ENCODE measurements at regions not wholly inside any gene's neighbourhood (a gene's known extent, or its start where the extent isn't known, plus 50 kb on each side); places are given as distances from the start of the nearest gene placed in this dataset.

DNA sequence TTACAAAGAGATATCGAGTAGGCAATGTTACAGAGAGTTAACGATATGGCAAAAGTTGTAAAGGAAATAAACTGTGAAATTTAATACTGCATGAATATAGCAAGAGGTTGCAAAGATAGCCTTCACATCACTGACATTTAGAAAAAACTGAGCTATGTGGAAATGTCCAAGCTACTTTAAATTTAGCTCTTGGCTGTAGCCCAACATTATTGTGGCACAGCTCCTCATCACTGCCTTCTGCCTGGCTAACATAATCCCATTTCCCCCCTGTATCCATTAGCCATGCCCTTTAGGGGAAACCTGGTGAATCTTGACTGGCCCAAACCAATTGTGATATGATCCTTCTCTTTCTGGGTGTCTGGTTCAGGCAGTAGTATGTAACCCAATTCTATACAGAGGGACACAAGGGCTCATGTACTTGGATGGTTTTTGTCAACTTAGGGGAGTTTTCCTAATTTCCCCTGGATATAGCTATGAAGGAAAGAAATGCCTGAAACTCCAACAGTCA lies 115.4 kb downstream of the PFDN4 start:
- intact Hi-C loops (cut with micrococcal nuclease; ENCODE audit: unreplicated experiment): no loop called here
- no peak for DNase-seq (ENCODE audit: low spot score)
- ATAC-seq: no peak
- in situ Hi-C loops (cut with HindIII; ENCODE audit: extremely low pct_ligation_motif_present, low pct_unique_long_range_greater_than_20kb): no loop called here
- CTCF ChIA-PET (ENCODE audit: low intra/inter-chr PET ratio, low total read pairs): no interaction called here
- Histone ChIP-seq H3K27me3 (ENCODE audit: control insufficient read depth in 1 of 2, insufficient read depth in 2 of 2, low read length in 2 of 2) (no peaks in the 10 kb centered on the region), H3K9me3 (ENCODE audit: low read length) (no peaks in the 10 kb centered on the region), H3K27ac (ENCODE audit: extremely low read length, insufficient read depth, low read length) (no peak overlapping the region), H3K4me3 (replicated peaks in 1 of 3; ENCODE audit: insufficient read depth in 1 of 3, low read depth in 2 of 3, low read length in 3 of 3) (no peak overlapping the region), H3K36me3 (replicated peaks in 1 of 2; ENCODE audit: control insufficient read depth in 1 of 2, insufficient read depth in 2 of 2, low read length in 2 of 2) (no peaks in the 10 kb centered on the region), H3K79me2 (ENCODE audit: insufficient read depth, low read length) (no peaks in the 10 kb centered on the region), H2AFZ (ENCODE audit: low read length) (no peak overlapping the region), H3K4me1 (ENCODE audit: insufficient read depth, low read length) (no peaks in the 10 kb centered on the region), H3K9ac (ENCODE audit: insufficient read depth, low read depth, low read length) (no peak overlapping the region), H3K4me2 (ENCODE audit: low read depth, low read length) (no peak overlapping the region), H4K20me1 (ENCODE audit: insufficient read depth, low read length) (no peaks in the 10 kb centered on the region)
- WGBS (ENCODE audit: low lambda C conversion rate): 13% methylated on average over 2 of the region's 2 CpGs
- no TSS peak for BruUV-seq (replicated peaks)
- TF ChIP-seq ZNF234 (CRISPR knock-in tag; conservative IDR thresholded peaks at IDR 0.05) (no peak), HNF4G (IDR thresholded peaks at IDR 0.05; ENCODE audit: borderline replicate concordance, low read depth, low read length) (no peak), HNF4G (CRISPR knock-in tag; IDR thresholded peaks at IDR 0.05; ENCODE audit: borderline replicate concordance, low read depth) (no peak), GABPA (IDR thresholded peaks at IDR 0.05; ENCODE audit: low read depth, low read length) (no peak), GABPA (CRISPR knock-in tag; IDR thresholded peaks at IDR 0.05; ENCODE audit: low read depth) (no peak), ZNF432 (CRISPR knock-in tag; IDR thresholded peaks at IDR 0.05; ENCODE audit: borderline replicate concordance) (no peak), NBN (conservative IDR thresholded peaks at IDR 0.05) (no peak), SCMH1 (CRISPR knock-in tag; IDR thresholded peaks at IDR 0.05; ENCODE audit: borderline replicate concordance) (no peak), ZNF724P (CRISPR knock-in tag; IDR thresholded peaks at IDR 0.05; ENCODE audit: borderline replicate concordance) (no peak), ZNF572 (CRISPR knock-in tag; IDR thresholded peaks at IDR 0.05) (no peak), MTF1 (CRISPR knock-in tag; IDR thresholded peaks at IDR 0.05) (no peak), ZNF891 (CRISPR knock-in tag; IDR thresholded peaks at IDR 0.05) (no peak), ZNF160 (CRISPR knock-in tag; IDR thresholded peaks at IDR 0.05) (no peak), GLI4 (CRISPR knock-in tag; IDR thresholded peaks at IDR 0.05; ENCODE audit: borderline replicate concordance) (no peak), KLF13 (CRISPR knock-in tag; IDR thresholded peaks at IDR 0.05) (no peak), GTF3A (CRISPR knock-in tag; conservative IDR thresholded peaks at IDR 0.05) (no peak), RBM22 (optimal IDR thresholded peaks at IDR 0.05; ENCODE audit: low read length) (no peak), LCORL (IDR thresholded peaks at IDR 0.05) (no peak), LCORL (CRISPR knock-in tag; IDR thresholded peaks at IDR 0.05) (no peak)
- TF ChIP-seq, protein P1, sequence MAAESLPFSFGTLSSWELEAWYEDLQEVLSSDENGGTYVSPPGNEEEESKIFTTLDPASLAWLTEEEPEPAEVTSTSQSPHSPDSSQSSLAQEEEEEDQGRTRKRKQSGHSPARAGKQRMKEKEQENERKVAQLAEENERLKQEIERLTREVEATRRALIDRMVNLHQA (CRISPR knock-in tag; IDR thresholded peaks at IDR 0.05): no peak
- TF ChIP-seq, protein P2, sequence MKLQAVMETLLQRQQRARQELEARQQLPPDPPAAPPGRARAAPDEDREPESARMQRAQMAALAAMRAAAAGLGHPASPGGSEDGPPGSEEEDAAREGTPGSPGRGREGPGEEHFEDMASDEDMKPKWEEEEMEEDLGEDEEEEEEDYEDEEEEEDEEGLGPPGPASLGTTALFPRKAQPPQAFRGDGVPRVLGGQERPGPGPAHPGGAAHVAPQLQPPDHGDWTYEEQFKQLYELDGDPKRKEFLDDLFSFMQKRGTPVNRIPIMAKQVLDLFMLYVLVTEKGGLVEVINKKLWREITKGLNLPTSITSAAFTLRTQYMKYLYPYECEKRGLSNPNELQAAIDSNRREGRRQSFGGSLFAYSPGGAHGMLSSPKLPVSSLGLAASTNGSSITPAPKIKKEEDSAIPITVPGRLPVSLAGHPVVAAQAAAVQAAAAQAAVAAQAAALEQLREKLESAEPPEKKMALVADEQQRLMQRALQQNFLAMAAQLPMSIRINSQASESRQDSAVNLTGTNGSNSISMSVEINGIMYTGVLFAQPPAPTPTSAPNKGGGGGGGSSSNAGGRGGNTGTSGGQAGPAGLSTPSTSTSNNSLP (IDR thresholded peaks at IDR 0.05; ENCODE audit: low read depth, low read length): no peak
- POLR2A ChIA-PET: no interaction called here
- FAIRE-seq: no peak
